ENCODE measurements at regions not wholly inside any gene's neighbourhood (a gene's known extent, or its start where the extent isn't known, plus 50 kb on each side); places are given as distances from the start of the nearest gene placed in this dataset.

DNA sequence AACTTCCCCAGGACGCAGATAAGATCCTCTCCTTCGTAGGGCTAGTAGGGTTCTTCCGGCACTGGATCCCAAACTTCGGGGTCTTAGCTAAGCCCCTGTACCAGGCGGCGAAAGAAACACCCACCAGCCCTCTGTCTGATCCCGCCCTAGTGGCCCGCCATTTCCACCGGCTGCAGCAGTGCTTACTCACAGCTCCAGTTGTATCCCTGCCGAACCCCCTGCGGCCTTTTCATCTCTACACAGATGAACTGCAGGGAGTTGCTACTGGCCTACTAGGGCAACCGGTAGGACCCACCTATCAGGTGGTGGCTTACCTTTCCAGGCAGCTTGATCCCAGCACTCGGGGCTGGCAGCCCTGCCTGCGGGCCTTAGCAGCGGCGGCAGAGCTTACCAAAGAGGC is 961.2 kb downstream of the RPA4 start:
- TF ChIP-seq, protein P1, sequence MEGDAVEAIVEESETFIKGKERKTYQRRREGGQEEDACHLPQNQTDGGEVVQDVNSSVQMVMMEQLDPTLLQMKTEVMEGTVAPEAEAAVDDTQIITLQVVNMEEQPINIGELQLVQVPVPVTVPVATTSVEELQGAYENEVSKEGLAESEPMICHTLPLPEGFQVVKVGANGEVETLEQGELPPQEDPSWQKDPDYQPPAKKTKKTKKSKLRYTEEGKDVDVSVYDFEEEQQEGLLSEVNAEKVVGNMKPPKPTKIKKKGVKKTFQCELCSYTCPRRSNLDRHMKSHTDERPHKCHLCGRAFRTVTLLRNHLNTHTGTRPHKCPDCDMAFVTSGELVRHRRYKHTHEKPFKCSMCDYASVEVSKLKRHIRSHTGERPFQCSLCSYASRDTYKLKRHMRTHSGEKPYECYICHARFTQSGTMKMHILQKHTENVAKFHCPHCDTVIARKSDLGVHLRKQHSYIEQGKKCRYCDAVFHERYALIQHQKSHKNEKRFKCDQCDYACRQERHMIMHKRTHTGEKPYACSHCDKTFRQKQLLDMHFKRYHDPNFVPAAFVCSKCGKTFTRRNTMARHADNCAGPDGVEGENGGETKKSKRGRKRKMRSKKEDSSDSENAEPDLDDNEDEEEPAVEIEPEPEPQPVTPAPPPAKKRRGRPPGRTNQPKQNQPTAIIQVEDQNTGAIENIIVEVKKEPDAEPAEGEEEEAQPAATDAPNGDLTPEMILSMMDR (IDR thresholded peaks at IDR 0.05; ENCODE audit: control extremely low read depth in 1 of 3, insufficient read depth in 1 of 3, low read depth in 1 of 3, low read length in 3 of 3): no peak
- TF ChIP-seq TAF1 (IDR thresholded peaks at IDR 0.05; ENCODE audit: low read depth, low read length) (no peak), EGR1 (IDR thresholded peaks at IDR 0.05; ENCODE audit: borderline replicate concordance, low read depth, low read length) (no peak), JUND (IDR thresholded peaks at IDR 0.05; ENCODE audit: low read length) (no peak), POLR2A (IDR thresholded peaks at IDR 0.05; ENCODE audit: control extremely low read depth in 1 of 2, low read depth in 2 of 2, low read length in 2 of 2) (no peak), TCF12 (IDR thresholded peaks at IDR 0.05; ENCODE audit: low read depth, low read length) (no peak), TBP (IDR thresholded peaks at IDR 0.05; ENCODE audit: low read depth, low read length) (no peak), BRCA1 (IDR thresholded peaks at IDR 0.05; ENCODE audit: low read depth, low read length) (no peak)
- TF ChIP-seq, protein P2, sequence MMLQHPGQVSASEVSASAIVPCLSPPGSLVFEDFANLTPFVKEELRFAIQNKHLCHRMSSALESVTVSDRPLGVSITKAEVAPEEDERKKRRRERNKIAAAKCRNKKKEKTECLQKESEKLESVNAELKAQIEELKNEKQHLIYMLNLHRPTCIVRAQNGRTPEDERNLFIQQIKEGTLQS (IDR thresholded peaks at IDR 0.05; ENCODE audit: insufficient read depth, low read depth, low read length): no peak
